Left ventricle myocardium inferior (tissue), 1 donor: ENCODE measurements at regions not wholly inside any gene's neighbourhood (a gene's known extent, or its start where the extent isn't known, plus 50 kb on each side); places are given as distances from the start of the nearest gene placed in this dataset.

Experiments
- DNase-seq: peaks from one replicate; pipeline ENCODE4 v3.0.0-alpha.2; 2020
- H3K27ac ChIP-seq: fragments of 200-600 bp; replicated peaks from 2 replicates; pipeline ENCODE4 v1.8.0; 2021
- H3K27me3 ChIP-seq: fragments of 200-600 bp; 2 replicates; pipeline ENCODE4 v1.8.0; 2021; ENCODE audit warnings: low read depth
- H3K36me3 ChIP-seq: fragments of 200-600 bp; 2 replicates; pipeline ENCODE4 v1.8.0; 2021
- H3K4me1 ChIP-seq: fragments of 200-600 bp; 2 replicates; pipeline ENCODE4 v1.8.0; 2021
- H3K4me3 ChIP-seq: fragments of 200-600 bp; 2 replicates; pipeline ENCODE4 v1.8.0; 2021; ENCODE audit warnings: mild to moderate bottlenecking, moderate library complexity
- H3K9me3 ChIP-seq: fragments of 200-600 bp; replicated peaks from 2 replicates; pipeline ENCODE4 v1.8.0; 2021
- intact Hi-C: fragments of 100-400 bp; cut with micrococcal nuclease; formaldehyde crosslinking; loops from one replicate; pipeline ENCODE4 v1.11.0; 2022
- TF ChIP-seq, protein P1 (sequence below): fragments of 200-600 bp; IDR thresholded peaks from 2 replicates; pipeline ENCODE4 v1.8.0; 2021; ENCODE audit warnings: antibody characterized with exemption, mild to moderate bottlenecking, borderline replicate concordance
- donor health status: DM: no; HTN: yes; CAD: no; lungs with severe emphysema.

DNA sequence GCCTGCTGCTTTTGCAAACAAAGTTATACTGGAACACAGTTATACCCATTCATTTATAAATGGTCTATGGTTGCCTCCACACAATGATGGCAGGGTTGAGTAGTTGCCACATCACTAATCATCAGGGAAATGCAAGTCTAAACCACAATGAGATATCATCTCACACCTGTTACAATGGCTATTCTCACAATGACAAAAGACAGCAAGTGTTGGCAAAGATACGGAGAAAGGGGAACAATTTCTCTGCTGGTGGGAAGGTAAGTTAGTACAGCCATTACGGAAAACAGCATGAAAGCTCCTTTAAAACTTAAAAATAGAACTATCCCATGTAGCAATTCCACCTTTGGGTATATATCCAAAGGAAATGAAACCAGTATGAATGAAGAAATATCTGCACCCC, 261.4 kb downstream of the TJP1 start:
- intact Hi-C loops, result no loop called here
- TF ChIP-seq, protein P1, sequence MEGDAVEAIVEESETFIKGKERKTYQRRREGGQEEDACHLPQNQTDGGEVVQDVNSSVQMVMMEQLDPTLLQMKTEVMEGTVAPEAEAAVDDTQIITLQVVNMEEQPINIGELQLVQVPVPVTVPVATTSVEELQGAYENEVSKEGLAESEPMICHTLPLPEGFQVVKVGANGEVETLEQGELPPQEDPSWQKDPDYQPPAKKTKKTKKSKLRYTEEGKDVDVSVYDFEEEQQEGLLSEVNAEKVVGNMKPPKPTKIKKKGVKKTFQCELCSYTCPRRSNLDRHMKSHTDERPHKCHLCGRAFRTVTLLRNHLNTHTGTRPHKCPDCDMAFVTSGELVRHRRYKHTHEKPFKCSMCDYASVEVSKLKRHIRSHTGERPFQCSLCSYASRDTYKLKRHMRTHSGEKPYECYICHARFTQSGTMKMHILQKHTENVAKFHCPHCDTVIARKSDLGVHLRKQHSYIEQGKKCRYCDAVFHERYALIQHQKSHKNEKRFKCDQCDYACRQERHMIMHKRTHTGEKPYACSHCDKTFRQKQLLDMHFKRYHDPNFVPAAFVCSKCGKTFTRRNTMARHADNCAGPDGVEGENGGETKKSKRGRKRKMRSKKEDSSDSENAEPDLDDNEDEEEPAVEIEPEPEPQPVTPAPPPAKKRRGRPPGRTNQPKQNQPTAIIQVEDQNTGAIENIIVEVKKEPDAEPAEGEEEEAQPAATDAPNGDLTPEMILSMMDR, result no peak
- Histone ChIP-seq H3K9me3 (peaks cover 7% of the 10 kb centered on the region), H3K4me3 (no peak overlapping the region), H3K4me1 (no peaks in the 10 kb centered on the region), H3K27me3 (peaks cover 49% of the 10 kb centered on the region), H3K27ac (no peak overlapping the region), H3K36me3 (no peaks in the 10 kb centered on the region)
- no peak for DNase-seq

DNA sequence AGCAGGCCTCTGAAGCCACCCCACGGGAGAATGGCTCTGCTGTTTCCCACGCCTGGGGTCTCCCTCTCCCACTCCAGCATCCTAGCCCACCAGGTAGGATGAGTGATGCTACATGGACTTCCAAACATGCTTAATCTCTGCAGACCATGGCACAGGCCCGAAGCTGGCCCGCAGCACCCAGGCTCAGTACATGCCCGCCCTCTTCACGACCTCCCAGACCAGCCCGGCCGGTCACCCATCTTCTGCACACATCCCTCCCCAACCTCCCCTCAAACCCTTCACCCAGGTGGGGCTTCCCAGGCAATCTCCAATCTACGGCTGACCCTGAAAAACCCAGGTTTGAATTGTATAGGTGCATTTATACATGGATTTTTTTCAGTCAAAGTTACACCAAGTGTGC, 264.0 kb downstream of the TJP1 start:
- no peak overlapping the region for H3K27ac ChIP-seq
- intact Hi-C loops, result no loop called here
- TF ChIP-seq, protein P1, result no peak
- no peaks in the 10 kb centered on the region for H3K36me3 ChIP-seq
- H3K4me3 ChIP-seq, result no peak overlapping the region
- no peak for DNase-seq
- peaks cover 24% of the 10 kb centered on the region for H3K27me3 ChIP-seq
- H3K9me3 ChIP-seq, result peaks cover 9% of the 10 kb centered on the region
- H3K4me1 ChIP-seq, result no peaks in the 10 kb centered on the region

DNA sequence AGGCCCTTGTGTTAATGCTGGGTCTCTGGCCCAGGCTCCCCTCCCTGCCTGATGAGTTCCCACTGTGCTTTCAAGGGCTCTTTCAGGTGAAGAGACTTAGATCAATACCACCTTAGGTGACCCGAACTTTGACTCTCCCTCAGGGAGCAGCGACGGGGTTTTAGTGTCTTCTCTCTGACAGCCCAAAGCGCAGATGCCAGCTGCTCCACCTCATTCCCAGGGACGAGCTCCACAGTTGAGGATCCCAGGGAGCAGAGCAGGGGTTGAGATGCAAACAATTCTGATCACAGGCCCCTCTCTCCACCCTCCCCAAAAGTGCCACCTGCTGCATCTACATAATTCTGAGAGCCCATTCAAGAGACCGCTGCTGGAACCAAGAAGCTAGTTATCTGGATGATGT, 265.1 kb downstream of the TJP1 start:
- Histone ChIP-seq H3K27ac (no peak overlapping the region), H3K9me3 (peaks cover 6% of the 10 kb centered on the region), H3K4me3 (no peak overlapping the region), H3K27me3 (peaks cover 20% of the 10 kb centered on the region), H3K36me3 (no peaks in the 10 kb centered on the region), H3K4me1 (no peaks in the 10 kb centered on the region)
- DNase-seq, result no peak
- TF ChIP-seq, protein P1, result no peak
- intact Hi-C loops, result no loop called here

DNA sequence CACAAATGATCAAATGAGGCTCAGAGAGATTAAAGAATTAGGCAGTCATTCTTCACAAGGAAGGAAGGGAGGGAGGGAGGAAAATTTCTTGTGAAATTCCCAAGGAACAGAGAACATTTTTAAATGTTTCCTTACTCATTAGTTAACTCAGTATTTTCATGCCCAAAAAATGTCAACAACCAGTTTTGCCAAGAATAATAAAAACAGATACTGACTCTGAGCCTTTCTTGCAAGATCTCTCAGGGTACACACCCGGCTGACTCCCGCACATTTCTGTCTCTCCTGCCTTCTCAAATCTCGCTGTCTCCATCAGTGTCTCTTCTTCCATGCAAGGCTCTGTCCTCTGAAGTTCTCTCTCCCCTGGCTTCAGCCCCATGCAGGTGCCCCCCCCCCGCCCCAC, 265.9 kb downstream of the TJP1 start:
- H3K36me3 ChIP-seq, result no peaks in the 10 kb centered on the region
- TF ChIP-seq, protein P1, result no peak
- H3K27me3 ChIP-seq, result peaks cover 20% of the 10 kb centered on the region
- H3K27ac ChIP-seq, result no peak overlapping the region
- H3K4me1 ChIP-seq, result no peaks in the 10 kb centered on the region
- H3K4me3 ChIP-seq, result no peak overlapping the region
- H3K9me3 ChIP-seq, result peaks cover 6% of the 10 kb centered on the region
- intact Hi-C loops, result no loop called here
- DNase-seq, result no peak

DNA sequence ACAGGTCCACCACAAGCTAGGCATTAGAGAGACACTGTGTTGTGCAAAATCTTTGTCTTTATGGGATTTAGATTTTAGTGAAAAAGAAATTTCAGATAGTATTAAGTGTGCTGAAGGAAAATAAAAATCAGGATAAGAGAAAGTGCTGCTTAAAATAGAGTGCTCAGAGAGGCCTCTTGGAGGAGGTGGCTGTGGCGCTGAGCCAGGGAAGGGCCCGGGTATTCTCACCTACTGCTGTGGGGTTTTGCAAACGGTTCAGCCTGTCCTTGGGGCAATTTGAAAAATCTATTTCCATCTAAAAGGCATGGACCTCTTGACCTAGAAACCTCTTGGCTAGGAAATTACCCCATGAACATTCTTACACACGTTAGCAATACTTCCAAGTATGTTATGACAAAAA, 267.7 kb downstream of the TJP1 start:
- TF ChIP-seq, protein P1, result no peak
- DNase-seq, result no peak
- Histone ChIP-seq H3K27ac (no peak overlapping the region), H3K4me3 (no peak overlapping the region), H3K27me3 (peaks cover 12% of the 10 kb centered on the region), H3K4me1 (no peaks in the 10 kb centered on the region), H3K36me3 (no peaks in the 10 kb centered on the region), H3K9me3 (peaks cover 6% of the 10 kb centered on the region)
- intact Hi-C loops, result no loop called here

DNA sequence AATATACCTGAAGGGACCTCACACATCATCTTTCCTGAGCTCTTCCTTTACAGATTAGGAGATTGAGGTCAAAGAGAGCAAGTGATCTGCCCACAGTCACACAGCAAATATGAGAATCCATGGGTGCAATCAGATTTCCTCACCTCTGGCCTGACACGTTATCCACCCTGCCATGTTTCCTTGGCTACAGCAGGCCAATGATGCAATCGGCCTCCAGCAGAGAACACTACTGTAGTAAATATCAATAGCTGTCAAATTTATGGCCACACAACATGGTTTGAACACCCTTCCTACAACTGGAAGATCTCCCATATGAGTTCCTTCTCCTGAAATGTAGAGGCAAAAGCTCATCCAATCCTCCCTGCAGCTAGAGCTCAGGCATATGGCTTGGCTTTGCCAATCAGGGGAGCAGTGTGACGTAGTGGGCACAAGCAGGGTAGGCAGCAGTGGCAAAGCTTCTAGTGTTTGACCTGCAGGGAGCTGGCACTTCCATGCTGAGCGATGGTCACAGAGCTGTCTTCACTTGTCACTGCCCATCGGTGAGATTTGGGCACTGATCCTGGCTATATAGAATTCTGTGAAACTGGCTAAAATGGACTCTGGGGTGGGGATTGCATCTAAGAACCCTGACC, 271.3 kb downstream of the TJP1 start:
- H3K27ac ChIP-seq, result no peak overlapping the region
- intact Hi-C loops, result no loop called here
- H3K4me3 ChIP-seq, result no peak overlapping the region
- no peaks in the 10 kb centered on the region for H3K4me1 ChIP-seq
- no peaks in the 10 kb centered on the region for H3K36me3 ChIP-seq
- no peak for DNase-seq
- H3K9me3 ChIP-seq, result peaks cover 23% of the 10 kb centered on the region
- TF ChIP-seq, protein P1, result no peak
- peaks cover 6% of the 10 kb centered on the region for H3K27me3 ChIP-seq
